NT2/D1 (cell line): ENCODE measurements at regions not wholly inside any gene's neighbourhood (a gene's known extent, or its start where the extent isn't known, plus 50 kb on each side); places are given as distances from the start of the nearest gene placed in this dataset.

Source experiments
- DNase-seq: peaks from one replicate; pipeline ENCODE4 v3.0.0-alpha.2; 2011; ENCODE audit warnings: low read depth, low spot score
- H3K27me3 ChIP-seq: 2 replicates; pipeline ENCODE4 v1.6.0; 2011; ENCODE audit warnings: mild to moderate bottlenecking; ENCODE audit not compliant: insufficient read length, insufficient read depth
- H3K36me3 ChIP-seq: 2 replicates; pipeline ENCODE4 v1.6.1; 2011; ENCODE audit warnings: mild to moderate bottlenecking, low read length, mixed read lengths; ENCODE audit not compliant: insufficient read depth, insufficient read length
- H3K4me1 ChIP-seq: 2 replicates; pipeline ENCODE4 v1.5.1; 2011; ENCODE audit not compliant: insufficient read depth, insufficient read length
- H3K4me3 ChIP-seq: 2 replicates; pipeline ENCODE4 v1.5.1; 2011; ENCODE audit warnings: low read depth; ENCODE audit not compliant: insufficient read length
- H3K9ac ChIP-seq: 2 replicates; pipeline ENCODE4 v1.6.0; 2011; ENCODE audit warnings: low read depth; ENCODE audit not compliant: insufficient read length
- H3K9me3 ChIP-seq: 2 replicates; pipeline ENCODE4 v1.5.1; 2011; ENCODE audit warnings: mild to moderate bottlenecking, low read length; ENCODE audit not compliant: insufficient read depth
- SUZ12 ChIP-seq: IDR thresholded peaks from 2 replicates; pipeline ENCODE4 v1.6.1; 2011; ENCODE audit not compliant: insufficient read length, insufficient read depth; ENCODE audit errors: extremely low read depth
- YY1 ChIP-seq: IDR thresholded peaks from 2 replicates; pipeline ENCODE4 v1.6.1; 2011; ENCODE audit not compliant: insufficient read length, insufficient read depth
- ZNF274 ChIP-seq: IDR thresholded peaks from 2 replicates; pipeline ENCODE4 v1.6.1; 2011; ENCODE audit warnings: mild to moderate bottlenecking, low read depth, low read length

DNA sequence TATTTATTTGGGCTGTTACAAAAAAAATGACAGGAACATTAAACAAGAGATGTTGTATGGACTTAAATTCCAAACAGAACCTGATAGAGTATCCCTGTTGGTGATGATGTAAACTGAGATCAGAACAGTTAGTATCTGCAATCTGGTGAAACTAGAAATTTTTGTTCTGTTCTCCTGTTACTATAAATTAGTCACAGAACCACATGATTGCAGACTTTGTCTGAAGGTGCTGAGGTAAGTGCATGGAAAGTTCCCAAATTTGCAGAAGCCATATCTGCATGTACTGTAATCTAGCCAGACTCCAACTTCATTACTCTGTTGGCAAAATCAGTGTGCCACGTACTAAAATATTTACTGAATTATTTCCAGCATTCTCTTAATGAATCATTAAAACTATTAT lies 516.3 kb upstream of the FSIP2 start:
- DNase-seq: no peak

DNA sequence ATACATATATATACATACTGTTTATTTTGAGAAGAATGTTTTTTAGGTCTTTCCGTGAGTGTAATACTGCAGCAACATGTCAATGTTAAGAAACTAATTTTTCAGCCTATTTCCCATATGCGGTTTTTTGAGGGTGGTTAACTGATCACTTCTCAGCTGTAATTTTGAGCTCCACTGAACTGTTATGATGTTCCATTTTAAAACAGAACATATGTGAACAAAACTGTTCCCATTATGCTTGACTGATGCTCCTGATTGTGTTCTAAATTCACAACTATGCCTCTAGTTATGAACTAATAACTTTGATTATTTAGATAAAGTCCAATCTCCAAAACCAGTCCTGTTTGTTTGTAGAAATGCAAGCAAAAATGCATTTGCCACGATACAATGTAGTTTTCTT lies 511.2 kb upstream of the FSIP2 start:
- H3K9me3 ChIP-seq: no peaks in the 10 kb centered on the region
- DNase-seq: no peak
- H3K9ac ChIP-seq: no peak overlapping the region
- H3K27me3 ChIP-seq: no peaks in the 10 kb centered on the region
- no peak overlapping the region for H3K4me3 ChIP-seq
- H3K4me1 ChIP-seq: no peaks in the 10 kb centered on the region
- H3K36me3 ChIP-seq: no peaks in the 10 kb centered on the region
- TF ChIP-seq SUZ12 (no peak), ZNF274 (no peak), YY1 (no peak)

More for the DNA sequence above, 516.3 kb upstream of the FSIP2 start:
- no peak overlapping the region for H3K9ac ChIP-seq
- no peaks in the 10 kb centered on the region for H3K36me3 ChIP-seq
- no peaks in the 10 kb centered on the region for H3K9me3 ChIP-seq
- TF ChIP-seq ZNF274 (no peak), SUZ12 (no peak), YY1 (no peak)
- no peaks in the 10 kb centered on the region for H3K27me3 ChIP-seq
- H3K4me3 ChIP-seq: no peak overlapping the region
- H3K4me1 ChIP-seq: no peaks in the 10 kb centered on the region

DNA sequence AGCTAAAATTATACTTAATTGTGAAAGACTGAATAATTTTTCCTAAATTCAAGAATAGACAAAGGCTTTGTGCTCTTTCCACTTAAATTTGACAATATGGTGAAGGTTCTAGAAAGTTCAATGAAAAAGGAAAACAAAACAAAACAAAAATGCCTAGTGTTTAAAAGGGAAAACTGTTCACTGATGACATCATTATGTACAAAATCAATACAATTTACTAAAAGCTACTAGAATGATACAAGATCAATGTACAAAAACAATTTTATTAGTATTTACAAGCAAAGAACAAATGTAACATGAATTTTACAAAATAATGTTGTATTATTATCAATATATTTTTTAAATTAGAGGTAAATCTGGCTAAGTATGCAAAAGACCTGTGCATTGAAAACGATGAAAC lies 499.1 kb upstream of the FSIP2 start:
- no peak for TF ChIP-seq SUZ12
- no peak for TF ChIP-seq YY1
- no peak for TF ChIP-seq ZNF274
- no peaks in the 10 kb centered on the region for H3K4me1 ChIP-seq
- H3K9ac ChIP-seq: no peak overlapping the region
- no peaks in the 10 kb centered on the region; the same call in 1 of the 2 replicates for H3K9me3 ChIP-seq
- no peak overlapping the region for H3K4me3 ChIP-seq
- DNase-seq: no peak
- H3K36me3 ChIP-seq: no peaks in the 10 kb centered on the region
- H3K27me3 ChIP-seq: no peaks in the 10 kb centered on the region

DNA sequence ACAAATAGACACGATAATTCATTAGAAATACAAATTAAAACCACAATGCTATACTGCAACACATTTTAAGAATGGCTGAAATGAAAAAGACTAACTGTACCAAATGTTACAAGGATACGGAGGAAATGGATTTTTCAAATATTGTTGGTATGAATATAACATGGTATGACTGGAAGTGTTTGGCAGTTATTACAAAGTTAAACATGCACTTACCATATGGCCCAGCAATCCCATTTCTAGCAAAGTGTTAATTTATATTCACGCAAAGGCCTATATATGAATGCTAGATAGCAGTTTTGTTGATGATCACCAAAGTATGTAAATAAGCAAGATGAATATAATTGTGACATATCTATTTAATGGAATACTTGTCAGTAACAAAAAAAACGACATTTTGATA lies 497.8 kb upstream of the FSIP2 start:
- H3K9me3 ChIP-seq: peaks cover 5% of the 10 kb centered on the region
- H3K27me3 ChIP-seq: no peaks in the 10 kb centered on the region
- no peak overlapping the region for H3K9ac ChIP-seq
- no peaks in the 10 kb centered on the region for H3K36me3 ChIP-seq
- no peak for DNase-seq
- TF ChIP-seq YY1: no peak
- TF ChIP-seq SUZ12: no peak
- H3K4me3 ChIP-seq: no peak overlapping the region
- no peaks in the 10 kb centered on the region for H3K4me1 ChIP-seq

DNA sequence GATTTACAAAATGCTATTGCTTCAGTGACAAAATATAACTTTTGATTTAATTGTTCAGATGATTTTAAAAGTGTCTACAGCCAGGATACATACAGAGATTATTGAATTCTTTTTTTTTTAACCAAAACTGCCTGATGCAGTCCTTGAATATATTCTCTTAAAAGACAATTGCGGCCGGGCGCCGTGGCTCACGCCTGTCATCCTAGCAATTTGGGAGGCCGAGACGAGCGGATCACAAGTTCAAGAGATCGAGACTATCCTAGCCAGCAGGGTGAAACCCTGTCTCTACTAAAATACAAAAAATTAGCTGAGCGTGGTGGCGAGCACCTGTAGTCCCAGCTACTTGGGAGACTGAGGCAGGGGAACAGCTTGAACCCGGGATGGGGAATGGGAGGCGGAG lies 497.0 kb upstream of the FSIP2 start:
- Histone ChIP-seq H3K27me3 (no peaks in the 10 kb centered on the region), H3K36me3 (no peaks in the 10 kb centered on the region), H3K9ac (no peak overlapping the region), H3K9me3 (peaks cover 5% of the 10 kb centered on the region), H3K4me1 (no peaks in the 10 kb centered on the region), H3K4me3 (no peak overlapping the region)
- TF ChIP-seq YY1 (no peak), ZNF274 (no peak), SUZ12 (no peak)
- DNase-seq: no peak

DNA sequence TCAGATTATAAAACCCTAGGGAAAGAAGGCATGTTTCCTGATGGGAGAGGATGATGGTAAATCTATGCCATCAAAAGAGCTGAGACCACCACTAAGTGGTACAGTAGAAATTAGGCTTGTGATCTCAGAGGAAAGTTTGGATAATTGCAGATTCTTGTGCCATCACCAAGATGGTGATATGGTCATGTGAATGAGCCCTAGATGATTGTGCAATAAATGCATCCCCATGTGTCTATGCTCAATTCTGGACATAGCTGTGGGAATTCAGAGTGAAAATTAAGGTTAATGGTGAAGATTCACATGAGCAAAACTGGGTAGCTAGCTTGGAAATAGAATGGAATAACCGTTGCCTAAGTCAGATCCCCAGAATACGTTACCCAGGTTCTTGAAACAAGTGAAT lies 496.1 kb upstream of the FSIP2 start:
- Histone ChIP-seq H3K27me3 (no peaks in the 10 kb centered on the region), H3K9me3 (peaks cover 5% of the 10 kb centered on the region; the same call in 1 of the 2 replicates), H3K4me1 (no peaks in the 10 kb centered on the region), H3K4me3 (no peak overlapping the region), H3K36me3 (no peaks in the 10 kb centered on the region), H3K9ac (no peak overlapping the region)
- no peak for DNase-seq
- TF ChIP-seq SUZ12 (no peak), ZNF274 (no peak), YY1 (no peak)

DNA sequence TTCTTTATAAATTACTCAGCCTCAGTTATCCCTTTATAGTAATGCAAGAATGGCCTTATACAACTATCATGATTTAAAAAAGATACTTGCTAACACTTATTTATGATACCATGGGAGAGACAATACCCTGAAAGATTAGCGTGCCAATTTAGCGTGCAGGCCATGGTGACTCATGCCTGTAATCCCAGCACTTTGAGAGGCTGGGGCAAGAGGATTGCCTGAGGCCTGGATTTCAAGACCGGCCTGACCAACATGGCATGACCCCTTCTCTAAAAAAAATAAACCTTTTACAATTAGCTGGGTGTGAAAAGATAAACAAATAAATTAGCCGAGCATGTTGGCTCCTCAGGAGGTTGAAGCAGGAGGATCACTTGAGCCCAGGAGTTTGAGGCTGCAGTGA lies 493.4 kb upstream of the FSIP2 start:
- no peak overlapping the region for H3K4me3 ChIP-seq
- H3K36me3 ChIP-seq: no peaks in the 10 kb centered on the region
- H3K4me1 ChIP-seq: no peaks in the 10 kb centered on the region
- no peak for DNase-seq
- no peak for TF ChIP-seq SUZ12
- TF ChIP-seq YY1: no peak
- TF ChIP-seq ZNF274: no peak
- H3K9me3 ChIP-seq: peaks cover 5% of the 10 kb centered on the region; the same call in 1 of the 2 replicates
- H3K9ac ChIP-seq: no peak overlapping the region
- no peaks in the 10 kb centered on the region for H3K27me3 ChIP-seq

DNA sequence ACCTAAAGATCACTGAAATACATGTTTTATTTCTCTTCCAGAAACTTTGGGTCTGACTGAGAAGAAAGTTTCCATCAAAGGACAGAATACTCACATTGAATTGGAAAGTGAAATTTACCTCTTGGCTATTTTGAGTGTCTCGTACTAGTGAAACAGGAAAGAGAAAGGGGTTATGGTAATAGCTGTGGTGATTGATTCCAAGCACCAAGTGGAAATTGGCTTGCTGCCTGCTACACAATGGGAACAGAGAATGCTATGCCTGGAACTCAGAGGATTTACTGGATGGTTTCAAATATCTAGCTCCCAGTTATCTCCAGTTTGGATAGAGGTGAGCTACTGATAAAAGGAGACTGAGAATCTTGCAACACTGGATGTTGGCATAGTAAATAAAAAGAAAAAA lies 492.8 kb upstream of the FSIP2 start:
- H3K4me1 ChIP-seq: no peaks in the 10 kb centered on the region
- H3K9ac ChIP-seq: no peak overlapping the region
- H3K27me3 ChIP-seq: no peaks in the 10 kb centered on the region
- no peak overlapping the region for H3K4me3 ChIP-seq
- DNase-seq: no peak
- TF ChIP-seq YY1 (no peak), ZNF274 (no peak), SUZ12 (no peak)
- H3K9me3 ChIP-seq: peaks cover 5% of the 10 kb centered on the region; the same call in 1 of the 2 replicates
- no peaks in the 10 kb centered on the region for H3K36me3 ChIP-seq
